Adrenal gland (tissue), 9 donors: ENCODE measurements at regions not wholly inside any gene's neighbourhood (a gene's known extent, or its start where the extent isn't known, plus 50 kb on each side); places are given as distances from the start of the nearest gene placed in this dataset.

Source experiments
- DNase-seq, 7 donors: peaks; one replicate each; pipeline ENCODE4 v3.0.0-alpha.2; 2019 to 2020
- H3K27ac ChIP-seq, 5 donors: fragments of 200-600 bp; sonication (generic) in 4 of 5; 1 replicate in 3 of 5; 2 replicates in 2 of 5; pipeline versions ENCODE4 v1.5.1 to v1.8.0; 2016 to 2020; ENCODE audit warnings: mild to moderate bottlenecking in 1 of 5
- H3K27me3 ChIP-seq: fragments of 200-600 bp; 2 replicates; pipeline ENCODE4 v1.8.0; 2021
- H3K36me3 ChIP-seq, 2 donors: fragments of 200-600 bp; replicated peaks in 1 of 2; 1 replicate in 1 of 2; 2 replicates in 1 of 2; pipeline versions ENCODE4 v1.5.1 to v1.8.0; 2018 to 2022
- H3K4me1 ChIP-seq, 2 donors: fragments of 200-600 bp; replicated peaks in 1 of 2; 1 replicate in 1 of 2; 2 replicates in 1 of 2; pipeline versions ENCODE4 v1.5.1 to v1.8.0; 2018 to 2021
- H3K4me3 ChIP-seq, 4 donors: fragments of 200-600 bp; sonication (generic) in 3 of 4; one replicate each; pipeline ENCODE4 v1.5.1; 2016 to 2018
- H3K9me3 ChIP-seq, 3 donors: fragments of 200-600 bp; sonication (generic) in 1 of 3; replicated peaks in 1 of 3; 1 replicate in 2 of 3; 2 replicates in 1 of 3; pipeline versions ENCODE4 v1.5.1 to v1.8.0; 2016 to 2021
- CTCF ChIP-seq, 6 experiments: fragments of 450-650 bp in 4 of 6; fragments of 200-600 bp in 2 of 6; sonication (generic) in 1 of 6; IDR thresholded peaks; 1 replicate in 5 of 6; 2 replicates in 1 of 6; pipeline versions ENCODE4 v1.5.1 to v1.8.0; 2016 to 2021; ENCODE audit warnings: antibody characterized with exemption in 6 of 6, mild to moderate bottlenecking in 2 of 6, moderate library complexity in 1 of 6
- POLR2A ChIP-seq, 2 donors: fragments of 450-650 bp; IDR thresholded peaks; one replicate each; pipeline ENCODE4 v1.6.1; 2017; ENCODE audit warnings: antibody characterized with exemption in 2 of 2, mild to moderate bottlenecking in 2 of 2, moderate library complexity in 1 of 2
- WGBS, 4 donors: extraction: QIAGEN DNeasy Blood & Tissue Kit in 2 of 4; methylation state at CpG; one replicate each; pipeline versions ENCODE4 v1.1.5 to v1.1.7; 2013 to 2017; 5-methylcytosine and 5-hydroxymethylcytosine counted together
- intact Hi-C, 2 donors: fragments of 100-400 bp; cut with DNase I; formaldehyde crosslinking; loops; one replicate each; pipeline versions ENCODE4 v1.14.1 to v1.15.0; 2022 to 2023
- donor health status: healthy with polysubstance abuse.
- donor health status: Bipolar disorder and iron deficiency.
- donor health status: DM: yes; HTN: yes; CAD: no.
- donor health status: DM: no; HTN: no; CAD: no.
- donor health status: DM: no; HTN: no; CAD: no.

DNA sequence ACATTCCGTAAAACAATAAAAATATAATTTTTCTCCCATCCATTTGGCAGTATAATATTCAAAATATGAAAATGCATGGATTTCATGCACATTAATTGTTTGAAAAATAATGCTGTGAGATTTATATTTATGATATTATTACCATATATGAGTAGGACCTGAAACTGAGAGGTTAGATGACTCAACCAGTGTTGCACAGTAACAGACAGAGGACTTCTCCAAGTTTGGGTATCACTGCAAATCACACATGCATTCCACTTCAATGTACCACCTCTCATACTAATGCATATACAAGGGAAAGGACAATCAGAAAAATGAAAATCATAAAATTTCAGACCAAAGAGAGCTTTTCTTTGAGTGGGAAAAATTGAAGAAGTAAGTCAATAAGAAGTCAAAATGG is 269.5 kb downstream of the SOCS6 start:
- H3K36me3 ChIP-seq: no peaks in the 10 kb centered on the region
- intact Hi-C loops: no loop called here
- H3K4me1 ChIP-seq: no peaks in the 10 kb centered on the region
- 64 to 90% (median 72%) methylated on average over 1 of the region's 1 CpG for WGBS, 4 donors
- no peak overlapping the region for H3K4me3 ChIP-seq
- DNase-seq: no peak
- H3K27ac ChIP-seq: no peak overlapping the region
- H3K9me3 ChIP-seq: no peaks in the 10 kb centered on the region
- no peaks in the 10 kb centered on the region for H3K27me3 ChIP-seq
- no peak for TF ChIP-seq CTCF (IDR thresholded peaks at IDR 0.05)
- TF ChIP-seq POLR2A (IDR thresholded peaks at IDR 0.05): no peak

GRCh38 chr18:70554854-70555445 is 266.1 kb downstream of the SOCS6 start:
- Histone ChIP-seq H3K36me3 (no peaks in the 10 kb centered on the region), H3K27me3 (no peaks in the 10 kb centered on the region), H3K4me3 (no peak overlapping the region), H3K4me1 (no peaks in the 10 kb centered on the region), H3K27ac (no peak overlapping the region), H3K9me3 (no peaks in the 10 kb centered on the region)
- 57 to 70% (median 64%) methylated on average over 2 of the region's 2 CpGs for WGBS, 4 donors
- TF ChIP-seq POLR2A (IDR thresholded peaks at IDR 0.05) (no peak), CTCF (IDR thresholded peaks at IDR 0.05) (no peak)
- intact Hi-C loops: no loop called here
- no peak for DNase-seq

DNA sequence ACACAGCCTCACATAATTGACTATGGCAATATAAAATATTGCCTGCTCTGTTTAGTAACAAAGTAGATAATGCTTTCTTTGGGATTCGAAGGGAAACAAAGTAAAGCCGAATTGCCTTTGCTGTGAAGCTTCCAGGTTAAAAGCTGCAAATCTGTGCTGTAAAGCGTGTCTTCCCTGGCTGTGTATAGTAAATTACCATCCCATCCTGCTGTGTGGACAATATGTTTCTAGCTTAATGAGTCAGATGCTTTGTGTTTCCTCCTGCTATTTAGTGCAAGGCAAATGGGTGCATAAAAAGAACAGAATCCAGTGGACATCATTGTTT is 265.1 kb downstream of the SOCS6 start:
- Histone ChIP-seq H3K4me1 (no peaks in the 10 kb centered on the region), H3K4me3 (no peak overlapping the region), H3K27ac (no peak overlapping the region), H3K9me3 (no peaks in the 10 kb centered on the region), H3K36me3 (no peaks in the 10 kb centered on the region), H3K27me3 (no peaks in the 10 kb centered on the region)
- no peak for DNase-seq
- TF ChIP-seq POLR2A (IDR thresholded peaks at IDR 0.05) (no peak), CTCF (IDR thresholded peaks at IDR 0.05) (no peak)
- WGBS, 4 donors: 35 to 69% (median 50%) methylated on average over 3 of the region's 3 CpGs
- intact Hi-C loops: no loop called here

DNA sequence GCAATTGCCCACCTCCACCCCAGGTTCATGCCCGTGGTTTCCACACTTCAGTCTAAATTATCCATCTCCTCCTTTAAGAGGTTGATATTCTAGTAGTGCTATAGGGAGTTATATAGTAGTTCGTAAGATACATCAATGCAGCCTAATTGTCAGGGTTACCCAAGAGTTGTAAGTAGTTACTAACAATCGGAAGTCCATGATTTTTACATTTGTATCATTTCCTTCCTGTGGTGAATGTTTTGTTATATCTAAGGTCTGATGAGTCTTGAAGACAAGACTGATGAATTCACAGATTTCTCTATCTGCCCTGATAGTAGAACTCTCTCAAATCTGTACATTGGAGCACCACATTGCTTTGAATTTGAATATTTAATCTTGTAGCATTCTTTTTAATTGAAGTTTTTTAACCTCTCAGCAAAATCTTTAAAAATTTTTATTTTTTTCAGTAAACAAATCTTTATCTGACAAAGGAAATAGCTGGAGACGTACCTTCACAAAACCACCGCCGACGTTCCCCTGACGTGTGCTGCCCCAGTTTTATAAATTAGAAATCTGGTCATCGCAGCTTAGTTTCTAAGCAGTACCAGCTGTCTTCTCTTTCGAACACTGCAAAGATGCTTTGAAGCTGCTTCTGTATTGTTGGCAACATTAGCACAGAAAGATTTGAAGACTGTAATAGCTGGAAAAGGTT is 264.5 kb downstream of the SOCS6 start:
- Histone ChIP-seq H3K9me3 (no peaks in the 10 kb centered on the region), H3K27me3 (no peaks in the 10 kb centered on the region), H3K36me3 (no peaks in the 10 kb centered on the region), H3K27ac (no peak overlapping the region), H3K4me3 (no peak overlapping the region), H3K4me1 (no peaks in the 10 kb centered on the region)
- WGBS, 4 donors: 62 to 74% (median 64%) methylated on average over 9 to 10 of the region's 10 CpGs
- TF ChIP-seq POLR2A (IDR thresholded peaks at IDR 0.05) (no peak), CTCF (IDR thresholded peaks at IDR 0.05) (no peak)
- intact Hi-C loops: no loop called here
- DNase-seq: no peak
